ENCODE measurements at regions not wholly inside any gene's neighbourhood (a gene's known extent, or its start where the extent isn't known, plus 50 kb on each side); places are given as distances from the start of the nearest gene placed in this dataset.

- Histone ChIP-seq H3K27ac (ENCODE audit: extremely low read depth, low read depth, low read length) (no peak overlapping the region), H3K9me3 (replicated peaks; ENCODE audit: control insufficient read depth, insufficient read depth, low read depth, low read length) (no peaks in the 10 kb centered on the region), H3K9me1 (ENCODE audit: control insufficient read depth, insufficient read depth, low read length) (no peaks in the 10 kb centered on the region), H3K9ac (ENCODE audit: insufficient read depth in 1 of 2, low read depth in 2 of 2, low read length in 2 of 2) (no peak overlapping the region), H3K4me1 (replicated peaks in 1 of 2; ENCODE audit: control insufficient read depth in 2 of 2, insufficient read depth in 2 of 2, low read length in 2 of 2) (no peaks in the 10 kb centered on the region), H3K36me3 (ENCODE audit: control insufficient read depth, insufficient read depth, low read length) (no peaks in the 10 kb centered on the region), H3K27me3 (ENCODE audit: control insufficient read depth in 2 of 2, insufficient read depth in 2 of 2, low read length in 2 of 2) (no peaks in the 10 kb centered on the region), H3K4me3 (no peak overlapping the region), H2AFZ (ENCODE audit: low read depth, low read length) (no peak overlapping the region), H3K4me2 (ENCODE audit: insufficient read depth, low read length) (no peak overlapping the region), H4K20me1 (replicated peaks; ENCODE audit: control insufficient read depth, insufficient read depth, low read length) (no peaks in the 10 kb centered on the region), H3K79me2 (ENCODE audit: control insufficient read depth, insufficient read depth, low read length) (no peaks in the 10 kb centered on the region)
- FAIRE-seq (no peak), ATAC-seq (no peak), DNase-seq (ENCODE audit: extremely low read depth in 1 of 4, low spot score in 3 of 4) (no peak)
- ChIA-PET POLR2A (no interaction called here), CTCF (ENCODE audit: low intra/inter-chr PET ratio) (no interaction called here)
- in situ Hi-C loops (cut with MboI) (no loop called here), intact Hi-C loops (cut with micrococcal nuclease) (no loop called here)
- WGBS (ENCODE audit: insufficient coverage, low coverage, missing lambda C conversion rate) = no CpG with 5 or more reads among the region's 1 CpG
- BruUV-seq (replicated peaks) = no TSS peak
- no peak for TF ChIP-seq ZNF507 (tag; conservative IDR thresholded peaks at IDR 0.05)
- no peak for TF ChIP-seq EZH2 (IDR thresholded peaks at IDR 0.05; ENCODE audit: borderline replicate concordance, low read depth, low read length)
- no peak for TF ChIP-seq PRPF4 (IDR thresholded peaks at IDR 0.05; ENCODE audit: insufficient read depth, low read depth, low read length, poor library complexity, severe bottlenecking)
- no peak for TF ChIP-seq ELF1 (tag; IDR thresholded peaks at IDR 0.05)
- TF ChIP-seq ZBTB12 (CRISPR knock-in tag; IDR thresholded peaks at IDR 0.05) = no peak
- TF ChIP-seq MYNN (IDR thresholded peaks at IDR 0.05) = no peak
- no peak for TF ChIP-seq MYNN (CRISPR knock-in tag; IDR thresholded peaks at IDR 0.05)
Observed at GRCh38 chr9:31248156-31248555, 1136.3 kb upstream of the ACO1 start.

Data from K562 (cell line).